HCT116 (cell line): ENCODE measurements at regions not wholly inside any gene's neighbourhood (a gene's known extent, or its start where the extent isn't known, plus 50 kb on each side); places are given as distances from the start of the nearest gene placed in this dataset.

Source experiments
- ATAC-seq: fragments of 200-7000 bp; cut with Tn5 transposase; 2 replicates; pipeline ENCODE4 v1.9.1; 2020; ENCODE audit warnings: mild to moderate bottlenecking, moderate library complexity
- BruUV-seq: library from RNA; stranded (reverse); fragments of 400-500 nt; replicated peaks from 2 replicates; lab custom pipeline; 2021; lab: Mats Ljungman, UMichigan
- CTCF ChIA-PET: fragments of 300-600 bp; sonication (Branson Sonifier 250); formaldehyde crosslinking; loops from one replicate; lab custom pipeline; 2021; ENCODE audit warnings: antibody characterized with exemption; lab: Charles Lee
- POLR2A ChIA-PET: fragments of 300-600, 350-600 bp; sonication (Branson Sonifier 250); formaldehyde crosslinking; loops from one replicate; lab custom pipeline; 2021; ENCODE audit warnings: antibody characterized with exemption; lab: Charles Lee
- RAD21 ChIA-PET, 2 experiments: fragments of 300-600 bp; sonication (Branson Sonifier 250); formaldehyde crosslinking; loops; one replicate each; lab custom pipeline; 2023; ENCODE audit warnings: low total read pairs in 2 of 2; ENCODE audit not compliant: uncharacterized antibody in 2 of 2, unreplicated experiment in 2 of 2, low non-redundant PET in 1 of 2; lab: Charles Lee
- DNase-seq: peaks from one replicate; pipeline ENCODE4 v3.0.0-alpha.2; 2010; ENCODE audit warnings: low read depth, low spot score
- H2AFZ ChIP-seq: fragments of 200-600 bp; shearing (Covaris generic), sonication (generic); 2 replicates; pipeline ENCODE4 v1.6.1; 2017; ENCODE audit warnings: low read depth, mixed run types, mixed read lengths, antibody characterized with exemption, low read length; ENCODE audit not compliant: poor library complexity, severe bottlenecking
- H3K27ac ChIP-seq: 2 replicates; pipeline ENCODE4 v1.5.1; 2012; ENCODE audit warnings: low read depth, low read length
- H3K27me3 ChIP-seq: fragments of 200-600 bp; sonication (generic); 2 replicates; pipeline ENCODE4 v1.6.1; 2016; ENCODE audit warnings: mixed run types, low read length, mixed read lengths; ENCODE audit not compliant: insufficient read depth
- H3K36me3 ChIP-seq, 2 experiments: fragments of 200-500 bp in 1 of 2; fragments of 200-600 bp in 1 of 2; sonication (Bioruptor generic) in 1 of 2; sonication (generic) in 1 of 2; 2 replicates each; pipeline versions ENCODE4 v1.5.1 to v1.6.1; 2014 to 2016; ENCODE audit warnings: low read length in 2 of 2, inconsistent platforms in 1 of 2, mixed read lengths in 1 of 2, mixed run types in 1 of 2; ENCODE audit not compliant: insufficient read depth in 2 of 2, control insufficient read depth in 1 of 2
- H3K4me1 ChIP-seq, 2 experiments: fragments of 200-600 bp in 1 of 2; sonication (generic) in 1 of 2; 2 replicates each; pipeline versions ENCODE4 v1.5.1 to v1.6.1; 2012 to 2017; ENCODE audit warnings: low read length in 2 of 2, inconsistent platforms in 1 of 2, mild to moderate bottlenecking in 1 of 2, mixed read lengths in 1 of 2, mixed run types in 1 of 2, moderate library complexity in 1 of 2; ENCODE audit not compliant: insufficient read depth in 2 of 2, control insufficient read depth in 1 of 2
- H3K4me2 ChIP-seq: fragments of 200-600 bp; sonication (generic); 2 replicates; pipeline ENCODE4 v1.6.1; 2017; ENCODE audit warnings: mixed run types, low read length, mixed read lengths
- H3K4me3 ChIP-seq, 2 experiments: fragments of 200-600 bp in 1 of 2; sonication (generic) in 1 of 2; replicated peaks in 1 of 2; 2 replicates each; pipeline ENCODE4 v1.5.1; 2011 to 2016; ENCODE audit warnings: low read length in 2 of 2, control low read depth in 1 of 2, low read depth in 1 of 2, mild to moderate bottlenecking in 1 of 2, mixed read lengths in 1 of 2, mixed run types in 1 of 2
- H3K79me2 ChIP-seq: fragments of 200-600 bp; sonication (generic); 2 replicates; pipeline ENCODE4 v1.6.1; 2017; ENCODE audit warnings: mild to moderate bottlenecking, mixed run types, low read length, moderate library complexity, mixed read lengths; ENCODE audit not compliant: insufficient read depth
- H3K9ac ChIP-seq: fragments of 200-600 bp; sonication (generic); 2 replicates; pipeline ENCODE4 v1.6.1; 2016; ENCODE audit warnings: low read length, mixed read lengths
- H3K9me2 ChIP-seq: fragments of 200-600 bp; sonication (generic), shearing (Covaris generic); 2 replicates; pipeline ENCODE4 v1.6.1; 2017; ENCODE audit warnings: mixed run types, mild to moderate bottlenecking, moderate library complexity; ENCODE audit not compliant: insufficient read depth
- H3K9me3 ChIP-seq, 2 experiments: fragments of 200-500 bp in 1 of 2; fragments of 200-600 bp in 1 of 2; sonication (Bioruptor generic) in 1 of 2; sonication (generic) in 1 of 2; 2 replicates each; pipeline ENCODE4 v1.6.1; 2014 to 2017; ENCODE audit warnings: low read length in 2 of 2, mixed read lengths in 2 of 2, inconsistent platforms in 1 of 2, low read depth in 1 of 2, mild to moderate bottlenecking in 1 of 2, mixed run types in 1 of 2, moderate library complexity in 1 of 2; ENCODE audit not compliant: control insufficient read depth in 1 of 2, insufficient read depth in 1 of 2
- H4K20me1 ChIP-seq: fragments of 200-600 bp; sonication (generic), shearing (Covaris generic); 2 replicates; pipeline ENCODE4 v1.6.1; 2017; ENCODE audit warnings: mixed run types, mild to moderate bottlenecking, moderate library complexity; ENCODE audit not compliant: insufficient read depth
- CBX3 ChIP-seq: IDR thresholded peaks from 2 replicates; pipeline ENCODE4 v1.6.1; 2012; ENCODE audit warnings: low read depth
- EZH2phosphoT487 ChIP-seq: fragments of 200-600 bp; IDR thresholded peaks from 2 replicates; pipeline ENCODE4 v1.6.1; 2018; ENCODE audit warnings: antibody characterized with exemption, borderline replicate concordance
- FOSL1 ChIP-seq: IDR thresholded peaks from 2 replicates; pipeline ENCODE4 v1.6.1; 2012; ENCODE audit warnings: low read depth
- JUND ChIP-seq: IDR thresholded peaks from 2 replicates; pipeline ENCODE4 v1.6.1; 2012
- POLR2A ChIP-seq: IDR thresholded peaks from 2 replicates; pipeline ENCODE4 v1.7.0; 2011; ENCODE audit warnings: borderline replicate concordance; ENCODE audit not compliant: insufficient read depth, insufficient read length; ENCODE audit errors: extremely low read depth
- POLR2AphosphoS5 ChIP-seq: IDR thresholded peaks from 2 replicates; pipeline ENCODE4 v1.6.1; 2011; ENCODE audit warnings: mild to moderate bottlenecking, low read depth, low read length, moderate library complexity
- SP1 ChIP-seq: IDR thresholded peaks from 2 replicates; pipeline ENCODE4 v1.6.1; 2012; ENCODE audit warnings: low read depth
- SRF ChIP-seq: IDR thresholded peaks from 2 replicates; pipeline ENCODE4 v1.6.1; 2012; ENCODE audit warnings: low read depth
- ZNF274 ChIP-seq: fragments of 200-500 bp; sonication (Bioruptor generic); IDR thresholded peaks from 2 replicates; pipeline ENCODE4 v1.6.1; 2014; ENCODE audit warnings: mild to moderate bottlenecking, low read depth, low read length, inconsistent platforms
- intact Hi-C: fragments of 100-400 bp; cut with micrococcal nuclease; formaldehyde crosslinking; loops from 2 replicates; pipeline ENCODE4 v1.10.0; 2022
- TF ChIP-seq, protein P1 (sequence below), 3 experiments: fragments of 200-600 bp in 1 of 3; sonication (generic) in 1 of 3; IDR thresholded peaks in 2 of 3; conservative IDR thresholded peaks in 1 of 3; 2 replicates each; pipeline ENCODE4 v1.5.1; 2012 to 2017; ENCODE audit warnings: low read depth in 2 of 3, low read length in 2 of 3, antibody characterized with exemption in 1 of 3, borderline replicate concordance in 1 of 3, control low read depth in 1 of 3, mild to moderate bottlenecking in 1 of 3, mixed read lengths in 1 of 3, mixed run types in 1 of 3, moderate library complexity in 1 of 3; ENCODE audit not compliant: insufficient read depth in 1 of 3
- TF ChIP-seq, protein P2 (sequence below): IDR thresholded peaks from 2 replicates; pipeline ENCODE4 v1.6.1; 2012

DNA sequence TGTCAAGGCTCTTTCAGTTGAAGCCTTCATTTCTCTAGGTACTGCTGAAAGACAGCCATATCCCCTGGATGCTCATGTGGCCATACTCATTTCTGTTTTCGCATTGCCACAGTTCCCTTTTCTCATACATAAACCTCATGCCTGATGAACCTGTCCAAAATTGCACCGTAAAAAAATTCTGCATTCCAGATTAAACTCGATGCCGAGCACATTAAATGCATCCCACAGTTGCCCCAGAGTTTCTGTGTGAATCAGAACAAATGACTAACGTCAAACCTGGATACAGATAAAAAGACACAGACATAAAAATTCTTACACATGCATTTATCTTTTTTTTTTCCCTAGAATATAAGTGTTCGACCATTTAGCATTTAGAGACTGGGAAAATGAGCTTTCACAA lies 288.2 kb downstream of the COG6 start:
- H3K4me1 ChIP-seq = 0 out of 4 replicates have a peak, but pooled peaks cover 0 to 3% of the 10 kb centered on the region in 2 experiments
- intact Hi-C loops = loop anchor here (2.0 kb wide), 1 partner anchor 739 kb away; no protein-coding TSS in a partner anchor
- peak overlapping the region; percentile 63 for H2AFZ ChIP-seq
- DNase-seq (no peak), ATAC-seq (no peak)
- no peaks in the 10 kb centered on the region for H3K9me3 ChIP-seq
- H3K9me2 ChIP-seq = no peaks in the 10 kb centered on the region
- no peaks in the 10 kb centered on the region for H3K79me2 ChIP-seq
- BruUV-seq = no TSS peak
- ChIA-PET CTCF (interaction anchor here (1.9 kb wide), 1 partner anchor 739 kb away, joined by 25 read pairs; no protein-coding TSS in a partner anchor), RAD21 (no interaction called here), POLR2A (no interaction called here)
- no peak overlapping the region for H3K9ac ChIP-seq
- no peaks in the 10 kb centered on the region for H3K27me3 ChIP-seq
- H3K4me3 ChIP-seq = no peak overlapping the region
- no peaks in the 10 kb centered on the region for H3K36me3 ChIP-seq
- no peaks in the 10 kb centered on the region for H4K20me1 ChIP-seq
- no peak overlapping the region for H3K4me2 ChIP-seq
- TF ChIP-seq POLR2AphosphoS5 = no peak
- TF ChIP-seq ZNF274 = no peak
- TF ChIP-seq SRF = no peak
- TF ChIP-seq, protein P1, sequence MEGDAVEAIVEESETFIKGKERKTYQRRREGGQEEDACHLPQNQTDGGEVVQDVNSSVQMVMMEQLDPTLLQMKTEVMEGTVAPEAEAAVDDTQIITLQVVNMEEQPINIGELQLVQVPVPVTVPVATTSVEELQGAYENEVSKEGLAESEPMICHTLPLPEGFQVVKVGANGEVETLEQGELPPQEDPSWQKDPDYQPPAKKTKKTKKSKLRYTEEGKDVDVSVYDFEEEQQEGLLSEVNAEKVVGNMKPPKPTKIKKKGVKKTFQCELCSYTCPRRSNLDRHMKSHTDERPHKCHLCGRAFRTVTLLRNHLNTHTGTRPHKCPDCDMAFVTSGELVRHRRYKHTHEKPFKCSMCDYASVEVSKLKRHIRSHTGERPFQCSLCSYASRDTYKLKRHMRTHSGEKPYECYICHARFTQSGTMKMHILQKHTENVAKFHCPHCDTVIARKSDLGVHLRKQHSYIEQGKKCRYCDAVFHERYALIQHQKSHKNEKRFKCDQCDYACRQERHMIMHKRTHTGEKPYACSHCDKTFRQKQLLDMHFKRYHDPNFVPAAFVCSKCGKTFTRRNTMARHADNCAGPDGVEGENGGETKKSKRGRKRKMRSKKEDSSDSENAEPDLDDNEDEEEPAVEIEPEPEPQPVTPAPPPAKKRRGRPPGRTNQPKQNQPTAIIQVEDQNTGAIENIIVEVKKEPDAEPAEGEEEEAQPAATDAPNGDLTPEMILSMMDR (IDR thresholded peaks at IDR 0.05 in 2 of 3, conservative IDR thresholded peaks at IDR 0.05 in 1 of 3; ENCODE audit: borderline replicate concordance in 1 of 3, insufficient read depth in 1 of 3, low read depth in 2 of 3, low read length in 2 of 3) = no peak
- TF ChIP-seq JUND = no peak
- TF ChIP-seq, protein P2, sequence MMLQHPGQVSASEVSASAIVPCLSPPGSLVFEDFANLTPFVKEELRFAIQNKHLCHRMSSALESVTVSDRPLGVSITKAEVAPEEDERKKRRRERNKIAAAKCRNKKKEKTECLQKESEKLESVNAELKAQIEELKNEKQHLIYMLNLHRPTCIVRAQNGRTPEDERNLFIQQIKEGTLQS = no peak
- no peak for TF ChIP-seq SP1
- TF ChIP-seq POLR2A = no peak
- no peak overlapping the region for H3K27ac ChIP-seq

DNA sequence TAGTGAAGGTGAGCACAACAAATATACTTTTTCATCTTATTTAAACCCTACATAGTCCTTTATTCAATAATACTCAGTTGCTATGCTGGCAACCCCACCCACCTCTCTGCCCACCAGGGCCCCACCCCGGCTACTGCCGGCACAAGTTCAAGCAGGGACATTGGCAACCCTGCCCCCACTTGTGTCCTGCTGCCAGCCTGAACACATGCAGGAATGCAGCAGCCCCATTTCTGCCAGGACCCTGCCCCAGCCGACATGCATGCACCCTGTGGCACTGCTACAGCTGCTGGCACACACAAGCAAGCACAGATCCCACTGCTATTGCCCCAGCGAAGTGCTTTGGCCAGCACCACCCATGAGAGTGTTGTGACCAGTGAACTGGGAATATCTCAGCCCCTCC lies 289.8 kb downstream of the COG6 start:
- no peaks in the 10 kb centered on the region for H3K27me3 ChIP-seq
- TF ChIP-seq CBX3 = no peak
- no peak for TF ChIP-seq EZH2phosphoT487
- no peak for TF ChIP-seq FOSL1
- H3K9ac ChIP-seq = no peak overlapping the region
- H3K27ac ChIP-seq = no peak overlapping the region
- no peak overlapping the region for H3K4me2 ChIP-seq
- BruUV-seq = no TSS peak
- H2AFZ ChIP-seq = no peak overlapping the region
- ChIA-PET CTCF (no interaction called here), RAD21 (no interaction called here), POLR2A (no interaction called here)
- intact Hi-C loops = no loop called here
- H3K36me3 ChIP-seq = no peaks in the 10 kb centered on the region
- no peaks in the 10 kb centered on the region for H3K79me2 ChIP-seq
- H3K9me3 ChIP-seq = no peaks in the 10 kb centered on the region
- no peaks in the 10 kb centered on the region for H3K9me2 ChIP-seq
- no peaks in the 10 kb centered on the region for H4K20me1 ChIP-seq
- ATAC-seq (no peak), DNase-seq (no peak)
- H3K4me1 ChIP-seq = 0 out of 4 replicates have a peak, but pooled peaks cover 0 to 3% of the 10 kb centered on the region in 2 experiments
- no peak overlapping the region for H3K4me3 ChIP-seq
